GM19043 (cell line): ENCODE measurements at regions not wholly inside any gene's neighbourhood (a gene's known extent, or its start where the extent isn't known, plus 50 kb on each side); places are given as distances from the start of the nearest gene placed in this dataset.

ENCODE experiments used
- ATAC-seq: cut with Tn5 transposase; IDR thresholded peaks from one replicate; pipeline ENCODE4 v1.9.1; 2021; ENCODE audit warnings: low read depth; ENCODE audit not compliant: unreplicated experiment

GRCh38 chrX:23524467-23524866 is 142.8 kb upstream of the PRDX4 start:
- no peak for ATAC-seq

DNA sequence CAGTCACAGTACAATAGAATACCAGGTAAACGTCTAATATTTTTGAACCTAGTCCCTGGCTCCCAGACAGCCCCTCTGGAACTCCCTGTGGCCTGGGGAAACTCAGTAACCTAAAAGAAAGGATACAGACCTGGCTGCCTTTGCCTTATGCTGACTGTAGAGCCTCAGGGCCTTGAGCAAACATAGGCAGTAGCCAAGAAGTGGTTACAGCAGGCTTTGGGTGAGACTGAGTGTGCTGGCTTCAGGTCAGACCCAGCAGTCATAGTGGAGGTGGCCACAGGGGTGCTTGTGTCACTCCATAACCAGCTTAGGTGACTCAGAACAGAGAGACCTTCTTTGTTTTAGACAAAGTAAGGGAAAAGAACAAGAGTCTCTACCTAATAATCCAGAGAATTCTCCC is 141.8 kb upstream of the PRDX4 start:
- no peak for ATAC-seq

DNA sequence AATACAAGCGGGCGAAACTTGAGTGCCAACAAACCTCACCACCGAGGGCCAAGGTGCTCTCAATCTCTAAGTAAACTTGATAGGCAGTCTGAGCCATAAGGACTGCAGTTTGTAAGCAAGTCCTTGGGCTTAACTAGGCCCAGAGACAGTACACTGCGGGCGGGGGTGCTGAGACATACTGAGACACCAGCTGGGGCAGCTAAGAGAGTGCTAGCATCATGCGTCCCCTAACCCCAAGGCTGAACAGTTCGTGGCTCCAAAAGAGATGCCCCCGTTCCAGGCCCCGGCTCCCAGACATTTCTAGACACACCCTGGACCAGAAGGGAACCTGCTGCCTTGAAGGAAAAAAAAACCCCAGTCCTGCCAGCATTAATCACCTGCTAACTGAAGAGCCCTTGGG is 126.8 kb upstream of the PRDX4 start:
- ATAC-seq: no peak

GRCh38 chrX:23548164-23548563 is 119.1 kb upstream of the PRDX4 start:
- no peak for ATAC-seq

- no peak for ATAC-seq
Observed at GRCh38 chrX:23552303-23552702, 115.0 kb upstream of the PRDX4 start.

GRCh38 chrX:23554304-23554703 is 113.0 kb upstream of the PRDX4 start:
- ATAC-seq: no peak

DNA sequence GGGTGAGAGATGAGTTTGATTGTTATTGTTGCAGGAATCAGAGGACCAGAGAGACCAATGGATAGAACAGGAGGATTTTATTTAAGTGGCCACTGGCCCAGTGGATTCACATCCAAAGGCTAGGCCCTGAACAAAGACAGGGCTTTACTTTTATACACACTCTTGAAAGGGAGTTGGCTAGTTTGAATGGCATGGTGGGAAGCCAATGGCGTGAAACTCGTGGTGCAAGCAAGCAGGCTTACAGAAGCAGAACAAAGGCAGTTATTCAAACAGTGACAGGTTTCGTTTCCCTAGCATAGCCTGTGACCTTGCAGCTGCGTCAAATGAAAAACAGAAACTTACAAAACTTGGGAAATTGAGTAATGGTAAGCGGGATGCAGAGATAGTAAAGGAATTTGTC is 110.2 kb upstream of the PRDX4 start:
- ATAC-seq: no peak

- ATAC-seq: no peak
Observed at GRCh38 chrX:23559975-23560374, 107.3 kb upstream of the PRDX4 start.

GRCh38 chrX:23570674-23571343 is 96.5 kb upstream of the PRDX4 start:
- no peak for ATAC-seq

- no peak for ATAC-seq
Observed at GRCh38 chrX:23575281-23575680, 92.0 kb upstream of the PRDX4 start.

GRCh38 chrX:23578079-23578478 is 89.2 kb upstream of the PRDX4 start:
- no peak for ATAC-seq

DNA sequence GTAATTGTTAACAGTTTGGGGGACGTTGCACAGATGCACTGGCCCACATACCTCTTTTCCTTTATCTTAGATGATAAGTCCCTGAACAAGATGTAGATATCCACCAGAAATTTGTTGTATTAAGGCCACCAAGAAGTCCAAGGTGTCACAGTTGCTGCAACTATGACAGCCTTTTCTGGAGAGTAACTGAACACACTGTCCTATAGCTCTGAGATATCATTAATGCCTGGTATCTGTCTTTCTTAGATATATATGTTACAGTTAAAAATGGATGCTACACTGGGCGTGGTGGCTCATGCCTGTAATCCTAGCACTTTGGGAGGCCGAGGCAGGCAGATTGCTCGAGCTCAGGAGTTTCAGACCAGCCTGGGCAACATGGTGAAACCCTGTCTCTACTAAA is 77.8 kb upstream of the PRDX4 start:
- ATAC-seq: no peak

- ATAC-seq: no peak
Observed at GRCh38 chrX:23592741-23593140, 74.6 kb upstream of the PRDX4 start.

- no peak for ATAC-seq
Observed at GRCh38 chrX:23598575-23598974, 68.7 kb upstream of the PRDX4 start.

GRCh38 chrX:23603501-23603900 is 63.8 kb upstream of the PRDX4 start:
- ATAC-seq: no peak

- ATAC-seq: no peak
Observed at GRCh38 chrX:23610495-23610894, 56.8 kb upstream of the PRDX4 start.

- ATAC-seq: no peak
Observed at GRCh38 chrX:23612846-23613245, 54.4 kb upstream of the PRDX4 start.

GRCh38 chrX:23616361-23616760 is 50.9 kb upstream of the PRDX4 start:
- no peak for ATAC-seq
